EH (cell line): ENCODE measurements at regions not wholly inside any gene's neighbourhood (a gene's known extent, or its start where the extent isn't known, plus 50 kb on each side); places are given as distances from the start of the nearest gene placed in this dataset.
A peak's percentile ranks its signal among the peaks of the same experiment; 100 is the strongest.

Experiments used
- DNase-seq: peaks from one replicate; pipeline ENCODE4 v3.0.0-alpha.2; 2015; ENCODE audit warnings: low read depth

GRCh38 chr1:60431593-60431992 lies 358.0 kb upstream of the C1orf87 start:
- DNase-seq, result no peak

- DNase-seq, result no peak
Measured at GRCh38 chr1:60430375-60430774, 356.8 kb upstream of the C1orf87 start.

- DNase-seq, result no peak
Measured at GRCh38 chr1:60428127-60428526, 354.6 kb upstream of the C1orf87 start.

- DNase-seq, result no peak
Measured at GRCh38 chr1:60427701-60428100, 354.1 kb upstream of the C1orf87 start.

- DNase-seq, result no peak
Measured at GRCh38 chr1:60427194-60427593, 353.6 kb upstream of the C1orf87 start.

GRCh38 chr1:60425528-60425927 lies 352.0 kb upstream of the C1orf87 start:
- DNase-seq, result peak; percentile 4

GRCh38 chr1:60423146-60423780 lies 349.7 kb upstream of the C1orf87 start:
- no peak for DNase-seq

GRCh38 chr1:60421965-60422364 lies 348.4 kb upstream of the C1orf87 start:
- DNase-seq, result no peak

GRCh38 chr1:60419023-60419422 lies 345.5 kb upstream of the C1orf87 start:
- no peak for DNase-seq

- no peak for DNase-seq
Measured at GRCh38 chr1:60415696-60416095, 342.1 kb upstream of the C1orf87 start.

- DNase-seq, result no peak
Measured at GRCh38 chr1:60413091-60413490, 339.5 kb upstream of the C1orf87 start.

- DNase-seq, result no peak
Measured at GRCh38 chr1:60411591-60411990, 338.0 kb upstream of the C1orf87 start.

- no peak for DNase-seq
Measured at GRCh38 chr1:60402816-60403215, 329.2 kb upstream of the C1orf87 start.

- DNase-seq, result no peak
Measured at GRCh38 chr1:60402216-60402615, 328.6 kb upstream of the C1orf87 start.

GRCh38 chr1:60394436-60394835 lies 320.9 kb upstream of the C1orf87 start:
- no peak for DNase-seq

- no peak for DNase-seq
Measured at GRCh38 chr1:60390593-60391282, 317.2 kb upstream of the C1orf87 start.

- no peak for DNase-seq
Measured at GRCh38 chr1:60388092-60388987, 314.8 kb upstream of the C1orf87 start.

GRCh38 chr1:60387175-60387574 lies 313.6 kb upstream of the C1orf87 start:
- no peak for DNase-seq

- no peak for DNase-seq
Measured at GRCh38 chr1:60386249-60386648, 312.7 kb upstream of the C1orf87 start.

GRCh38 chr1:60376196-60376595 lies 302.6 kb upstream of the C1orf87 start:
- no peak for DNase-seq

- no peak for DNase-seq
Measured at GRCh38 chr1:60374537-60374936, 301.0 kb upstream of the C1orf87 start.

GRCh38 chr1:60367532-60367931 lies 294.0 kb upstream of the C1orf87 start:
- DNase-seq, result no peak

GRCh38 chr1:60359431-60359830 lies 285.9 kb upstream of the C1orf87 start:
- no peak for DNase-seq
